Activated T-cell treated with anti-CD3 and anti-CD28 coated beads for 48 hours (primary cell): ENCODE measurements at regions not wholly inside any gene's neighbourhood (a gene's known extent, or its start where the extent isn't known, plus 50 kb on each side); places are given as distances from the start of the nearest gene placed in this dataset.

ENCODE experiments used
- DNase-seq: peaks from one replicate; pipeline ENCODE4 v3.0.0-alpha.2; 2020; ENCODE audit warnings: low read depth

DNA sequence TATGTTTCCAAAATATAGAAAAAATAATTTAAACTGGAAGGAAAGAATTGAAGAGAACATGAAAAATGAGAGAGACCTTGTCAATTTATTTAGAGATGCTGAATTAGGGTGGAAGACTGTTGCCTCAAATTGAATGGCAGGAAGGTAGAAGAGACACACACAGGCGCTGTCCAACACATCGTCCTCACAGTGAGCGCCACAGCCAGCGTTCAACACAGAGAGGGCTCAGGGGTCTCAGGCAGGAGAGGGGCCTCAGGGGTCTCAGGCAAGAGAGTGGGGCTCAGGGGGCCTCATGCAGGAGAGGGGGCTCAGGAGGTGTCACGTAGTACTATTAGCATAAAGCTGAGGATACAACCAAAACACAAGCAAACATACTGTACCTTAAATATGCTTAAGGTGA is 65.7 kb downstream of the TMEM18 start:
- no peak for DNase-seq

DNA sequence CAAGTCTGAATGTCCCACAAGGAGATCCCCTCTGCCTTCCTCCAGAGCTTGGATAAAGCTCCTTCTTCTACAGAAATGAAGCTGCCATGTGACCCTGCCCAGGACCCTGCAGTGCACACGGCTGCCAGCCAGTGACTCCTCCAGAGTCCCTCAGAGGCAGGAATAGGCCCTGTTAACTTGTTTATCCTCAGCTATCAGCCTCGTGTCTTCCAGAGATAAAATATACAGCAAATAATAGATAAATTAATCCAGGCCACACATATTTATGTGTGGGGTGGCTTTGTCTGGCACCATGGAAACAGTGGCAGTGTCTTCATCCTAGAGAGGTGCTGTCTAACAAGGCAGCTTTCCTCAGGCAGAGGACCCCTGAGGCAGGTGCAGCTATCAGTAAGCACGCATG is 66.7 kb downstream of the TMEM18 start:
- DNase-seq = no peak

DNA sequence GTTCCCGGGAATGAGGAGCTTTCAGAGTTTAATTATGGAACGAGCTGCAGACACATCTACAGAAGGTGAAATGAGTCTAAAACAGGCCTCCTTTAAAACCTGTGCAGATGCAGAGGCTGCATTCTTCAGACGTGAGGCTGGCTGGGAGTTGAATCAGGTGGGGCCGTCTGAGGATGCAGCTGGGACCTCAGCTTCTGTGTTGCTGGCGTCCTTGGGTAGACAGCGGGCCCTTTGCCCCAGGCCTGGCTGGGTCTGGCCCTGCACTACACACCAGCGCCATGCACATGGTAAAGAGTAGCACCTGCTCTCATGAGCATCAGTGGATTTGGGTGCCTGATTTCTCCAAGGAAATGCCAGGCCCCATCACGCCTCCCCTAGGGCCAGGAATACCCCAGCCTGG is 67.3 kb downstream of the TMEM18 start:
- DNase-seq = no peak

DNA sequence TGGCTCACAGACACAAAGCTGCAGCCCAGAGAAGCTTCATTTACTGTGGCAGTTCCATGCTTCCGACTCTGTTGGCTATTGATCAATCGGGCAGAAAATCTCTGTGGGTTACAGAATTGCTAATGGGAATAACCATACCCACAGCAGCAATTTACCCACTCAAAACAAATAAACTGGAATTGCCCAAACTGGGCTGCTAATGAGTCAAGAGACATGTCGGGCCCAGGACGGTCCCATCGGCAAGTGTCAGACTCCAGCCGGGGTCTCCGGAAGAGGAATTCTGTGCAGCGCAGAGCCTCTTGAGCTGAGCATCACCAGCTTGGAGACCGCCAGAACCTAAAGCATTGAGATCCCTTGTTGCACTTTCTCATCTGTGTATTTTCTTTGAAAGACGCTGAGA is 67.8 kb downstream of the TMEM18 start:
- DNase-seq = no peak

DNA sequence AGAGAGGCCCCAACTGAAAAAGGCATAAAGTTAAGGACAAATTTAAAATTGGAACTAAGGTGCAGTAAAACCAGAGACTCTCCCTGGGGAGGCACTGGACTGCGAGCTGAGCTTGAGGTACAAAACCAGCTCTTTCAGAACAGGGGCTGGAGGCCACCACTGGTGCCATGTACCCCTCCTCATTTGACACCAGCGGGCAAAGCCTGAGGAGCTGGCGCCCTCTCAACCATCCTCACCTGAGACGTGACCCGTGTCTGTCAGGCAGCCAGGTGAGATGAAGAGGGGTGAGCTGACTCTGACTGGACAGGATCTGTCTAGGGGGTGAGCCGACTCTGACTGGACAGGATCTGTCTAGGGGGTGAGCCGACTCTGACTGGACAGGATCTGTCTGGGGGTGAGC is 68.5 kb downstream of the TMEM18 start:
- DNase-seq = no peak

DNA sequence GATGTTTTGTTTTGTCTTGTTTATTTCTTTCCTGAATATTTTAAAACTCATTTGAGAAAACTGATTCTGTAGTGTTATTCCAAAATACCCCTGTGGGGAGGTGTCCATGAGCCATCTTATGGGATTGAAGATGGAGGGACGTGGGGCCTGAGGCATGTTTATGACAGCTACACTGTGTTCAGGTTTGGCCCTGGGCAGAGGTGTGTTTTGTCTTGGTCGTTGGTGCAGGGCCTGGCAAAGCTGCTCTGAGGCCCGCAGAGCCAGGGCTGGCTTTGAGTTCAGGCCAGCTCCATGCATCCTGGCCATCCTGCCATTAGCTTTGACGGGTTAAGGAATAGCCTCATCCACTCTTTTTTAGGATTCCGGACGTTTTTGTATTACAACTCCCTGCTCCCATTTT is 68.9 kb downstream of the TMEM18 start:
- DNase-seq = no peak

DNA sequence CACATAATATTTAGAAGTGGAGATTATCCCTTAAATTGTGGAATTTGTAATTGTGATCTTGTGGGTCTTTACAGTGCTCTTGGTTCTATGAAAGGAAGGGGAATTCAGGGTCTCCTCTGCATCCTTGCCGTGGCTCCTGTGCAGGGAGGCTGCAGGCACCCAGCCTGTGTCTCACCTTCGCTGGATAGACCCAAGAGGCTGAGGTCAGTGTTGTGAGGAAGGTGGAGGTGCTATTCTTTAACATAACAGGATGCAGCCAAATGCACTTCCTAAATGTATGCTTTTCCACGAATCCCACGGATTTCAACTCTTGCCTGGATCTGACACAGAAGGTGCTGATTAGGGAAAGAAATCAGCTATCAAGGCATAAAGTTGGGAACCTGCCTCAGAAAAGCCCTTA is 69.5 kb downstream of the TMEM18 start:
- no peak for DNase-seq

DNA sequence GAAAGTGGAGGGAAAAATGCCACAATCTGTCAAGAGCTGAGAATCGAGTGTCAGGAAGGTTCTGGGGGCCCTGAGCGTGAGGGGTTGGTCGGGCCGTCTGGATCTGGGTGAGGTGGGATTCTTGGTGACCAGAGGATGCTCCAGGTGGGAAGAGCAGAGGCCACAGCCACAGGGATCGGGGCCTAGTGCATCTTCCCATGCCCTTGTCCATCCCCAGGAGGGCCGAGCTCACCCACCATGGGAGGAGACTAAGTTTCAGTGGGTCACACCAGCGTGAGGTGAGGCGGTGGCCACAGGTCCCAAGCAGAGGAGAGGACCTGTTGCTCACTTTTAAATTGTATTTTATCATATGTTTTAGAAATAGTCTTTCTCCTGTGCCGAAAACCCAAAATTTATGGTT is 70.0 kb downstream of the TMEM18 start:
- no peak for DNase-seq

DNA sequence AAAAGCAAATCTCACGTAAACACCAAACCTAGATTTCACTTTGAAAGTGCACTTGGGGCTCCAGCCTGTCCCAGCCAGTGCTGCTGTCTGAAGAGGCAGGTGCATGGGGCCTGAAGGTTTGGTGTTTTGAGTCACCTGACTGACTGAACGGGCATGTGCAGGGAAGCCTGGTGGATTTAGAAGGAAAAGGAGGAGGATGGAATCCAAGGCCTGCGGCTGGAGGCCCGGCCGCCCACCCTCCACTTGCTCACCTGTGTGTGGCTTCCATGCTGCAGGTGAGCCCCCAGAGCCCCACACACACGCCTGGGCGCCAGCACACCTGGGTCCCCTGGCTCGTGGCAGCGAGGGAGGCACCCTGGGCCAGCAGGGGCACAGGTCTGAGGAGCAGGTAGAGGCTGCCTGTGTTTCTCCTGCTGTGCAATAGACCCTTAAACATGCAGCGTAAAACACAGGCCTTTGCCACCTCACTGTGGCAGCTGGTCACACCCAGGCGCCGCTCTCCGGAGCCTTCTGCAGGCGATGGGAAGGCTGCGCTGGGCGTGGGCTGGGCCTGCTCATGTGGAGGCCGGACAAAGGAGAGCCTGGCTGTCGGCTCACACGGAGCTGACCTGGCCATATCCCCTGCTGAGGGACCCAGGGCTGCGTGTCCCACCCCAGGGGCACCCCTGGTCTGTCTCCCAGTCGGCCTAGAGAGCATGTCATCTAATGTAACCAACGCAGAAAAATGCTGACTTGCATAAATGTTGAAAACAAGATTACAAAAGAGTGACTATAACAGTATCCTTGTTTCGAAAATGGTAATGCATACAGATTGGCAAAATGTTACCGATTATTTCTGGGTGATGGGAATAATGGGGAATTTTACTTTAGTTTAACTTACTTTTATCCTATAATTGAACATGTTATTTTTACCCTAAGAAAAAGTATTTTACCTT is 71.3 kb downstream of the TMEM18 start:
- DNase-seq = no peak

DNA sequence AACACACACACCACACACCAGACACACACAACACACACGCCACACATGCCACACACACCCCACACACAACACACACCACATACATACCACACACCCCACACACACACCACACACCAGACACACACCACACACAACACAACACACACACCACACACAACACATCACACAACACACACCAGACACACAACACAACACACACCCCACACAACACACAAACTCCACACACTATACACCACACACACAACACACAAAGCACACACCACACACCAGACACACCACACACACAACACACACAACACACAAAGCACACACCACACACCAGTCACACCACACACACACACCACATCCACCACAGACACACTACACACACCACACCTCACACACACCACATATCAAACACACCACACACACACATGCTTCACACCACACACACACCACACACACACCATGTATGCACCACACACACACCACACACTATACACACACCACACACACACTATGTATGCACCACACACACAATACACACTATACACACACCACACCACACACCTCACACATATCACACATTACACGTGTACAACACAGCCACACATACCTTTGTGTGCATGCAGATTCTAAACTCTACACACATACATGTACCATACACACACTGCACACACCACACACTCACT is 72.2 kb downstream of the TMEM18 start:
- DNase-seq = no peak

DNA sequence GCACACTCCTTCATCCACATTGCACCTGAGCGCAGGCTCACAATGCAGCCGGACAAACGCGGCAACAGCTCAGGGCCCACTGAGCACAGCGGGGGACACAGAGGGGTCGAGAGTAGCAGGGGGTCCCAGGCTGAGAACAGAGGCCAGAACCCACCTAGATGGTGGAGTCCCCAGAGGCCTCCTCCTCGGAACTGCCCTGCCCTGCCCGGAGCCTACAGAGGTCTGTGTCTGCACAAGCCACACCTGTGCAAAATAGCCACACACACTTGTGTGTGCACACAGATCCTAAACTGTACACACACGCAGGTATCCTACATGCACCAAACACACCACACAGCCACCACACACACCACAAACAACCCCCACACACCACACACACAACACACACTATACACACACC is 72.8 kb downstream of the TMEM18 start:
- no peak for DNase-seq

DNA sequence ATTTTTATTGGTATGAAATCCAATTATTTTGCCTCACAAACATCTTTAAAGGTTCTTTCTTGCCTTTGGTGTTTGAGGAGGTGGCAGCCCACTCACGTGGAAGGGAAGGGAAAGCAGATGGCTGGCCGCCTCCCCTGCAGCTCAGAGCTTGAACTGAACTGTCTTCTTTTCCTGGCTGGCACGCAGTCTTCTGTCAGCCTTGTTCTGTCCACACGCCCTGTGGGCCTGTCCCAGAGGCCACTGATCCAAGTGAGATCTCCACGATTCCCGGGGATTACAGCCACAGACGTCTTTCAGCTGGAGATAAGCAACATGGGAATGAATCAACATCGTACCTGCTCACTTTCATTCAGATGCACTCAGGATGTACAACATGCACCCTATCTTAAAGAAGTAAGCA is 73.3 kb downstream of the TMEM18 start:
- no peak for DNase-seq

DNA sequence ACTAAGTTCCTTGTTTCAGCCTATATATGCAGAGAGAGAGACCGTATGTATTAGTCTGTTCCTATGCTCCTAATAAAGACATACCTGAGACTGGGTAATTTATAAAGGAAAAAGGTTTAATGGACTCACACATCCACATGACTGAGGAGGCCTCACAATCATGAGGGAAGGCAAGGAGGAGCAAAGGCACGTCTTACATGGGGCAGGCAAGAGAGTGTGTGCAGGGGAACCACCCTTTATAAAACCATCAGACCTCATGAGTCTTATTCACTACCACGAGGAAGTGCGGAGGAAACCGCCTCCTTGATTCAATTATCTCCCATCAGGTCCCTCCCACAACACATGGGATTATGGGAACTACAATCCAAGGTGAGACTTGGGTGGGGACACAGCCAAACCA is 73.8 kb downstream of the TMEM18 start:
- no peak for DNase-seq

DNA sequence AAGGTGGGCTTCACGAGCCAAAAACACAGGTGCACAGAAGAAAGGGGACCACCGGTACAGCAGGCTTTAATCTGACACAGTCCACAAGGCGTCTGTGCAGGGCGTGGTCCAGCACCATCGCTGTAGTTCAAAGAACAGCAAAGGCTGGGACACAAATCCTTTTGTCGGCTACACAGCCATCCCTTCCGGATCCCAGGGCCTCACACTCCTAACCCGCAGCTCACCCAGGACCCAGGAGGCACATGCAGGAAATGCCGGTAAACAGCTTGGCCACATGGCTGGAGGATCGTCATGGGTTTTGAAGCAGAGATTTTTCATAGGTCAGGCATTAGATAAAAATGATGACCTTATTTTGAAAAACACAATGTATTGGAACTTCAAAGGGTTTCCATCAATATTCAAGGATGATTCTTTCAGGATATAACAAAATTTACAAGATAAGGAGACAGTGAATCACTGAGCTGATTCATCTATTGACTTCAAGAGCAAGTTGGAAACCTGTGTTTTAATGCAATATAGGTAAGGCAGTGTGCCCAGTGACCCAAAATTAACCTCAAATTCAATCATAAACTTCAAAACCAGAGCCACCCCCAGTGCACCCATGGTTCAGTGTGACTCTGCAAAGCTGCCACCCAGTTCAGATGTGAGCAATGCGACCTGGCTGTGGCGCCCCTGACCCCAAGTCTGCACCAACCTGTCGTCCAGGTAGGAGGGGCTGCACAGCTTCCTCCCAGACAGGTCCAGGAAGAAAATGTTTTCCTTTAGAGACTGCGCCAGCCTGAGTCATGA is 74.4 kb downstream of the TMEM18 start:
- DNase-seq = peak; percentile 8

DNA sequence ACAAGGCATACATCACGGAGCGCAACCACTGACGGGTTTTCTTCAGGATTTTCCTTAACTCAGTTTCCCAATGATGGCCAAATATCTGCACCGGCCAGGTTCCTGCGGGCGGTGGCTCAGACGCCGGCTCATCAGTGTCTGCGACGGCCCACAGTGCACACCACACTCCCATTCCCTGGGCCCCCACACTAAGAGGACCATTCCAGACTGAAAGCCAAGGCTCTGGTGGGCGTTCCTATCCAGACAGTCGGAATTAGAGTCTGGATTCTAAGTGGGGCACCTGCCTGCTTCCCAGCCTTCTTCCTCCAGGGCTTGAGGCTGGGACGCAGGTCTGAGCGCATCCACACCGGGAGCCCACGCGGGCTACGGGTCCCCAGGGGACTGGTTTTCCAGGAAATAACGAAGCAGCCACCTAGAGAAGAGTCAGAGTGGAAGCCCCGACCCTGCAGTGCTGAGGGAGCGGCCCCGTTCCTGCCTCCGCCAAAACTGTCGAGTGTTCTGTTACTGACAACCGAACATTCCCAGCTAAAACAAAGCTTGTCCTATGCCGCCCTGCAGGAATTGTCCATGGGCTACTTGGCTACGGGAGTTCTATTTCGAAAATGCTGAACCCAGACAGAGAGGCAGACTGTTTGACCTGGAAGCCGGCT is 75.3 kb downstream of the TMEM18 start:
- no peak for DNase-seq

DNA sequence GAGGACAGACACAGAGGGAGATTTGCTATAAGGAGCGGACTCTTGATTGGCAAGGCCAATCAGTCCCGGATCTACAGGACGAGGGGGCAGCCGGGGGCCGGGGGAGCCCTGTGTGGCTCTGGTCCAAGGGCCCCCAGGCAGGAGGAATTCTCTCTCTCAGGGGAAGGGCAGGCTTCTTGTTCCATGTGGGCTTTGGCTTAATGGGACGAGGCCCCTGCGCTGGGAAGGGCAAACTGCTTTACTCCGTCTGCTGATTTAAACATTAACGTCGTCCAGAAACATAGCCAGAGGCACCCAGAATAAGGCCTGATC is 75.9 kb downstream of the TMEM18 start:
- DNase-seq = no peak

DNA sequence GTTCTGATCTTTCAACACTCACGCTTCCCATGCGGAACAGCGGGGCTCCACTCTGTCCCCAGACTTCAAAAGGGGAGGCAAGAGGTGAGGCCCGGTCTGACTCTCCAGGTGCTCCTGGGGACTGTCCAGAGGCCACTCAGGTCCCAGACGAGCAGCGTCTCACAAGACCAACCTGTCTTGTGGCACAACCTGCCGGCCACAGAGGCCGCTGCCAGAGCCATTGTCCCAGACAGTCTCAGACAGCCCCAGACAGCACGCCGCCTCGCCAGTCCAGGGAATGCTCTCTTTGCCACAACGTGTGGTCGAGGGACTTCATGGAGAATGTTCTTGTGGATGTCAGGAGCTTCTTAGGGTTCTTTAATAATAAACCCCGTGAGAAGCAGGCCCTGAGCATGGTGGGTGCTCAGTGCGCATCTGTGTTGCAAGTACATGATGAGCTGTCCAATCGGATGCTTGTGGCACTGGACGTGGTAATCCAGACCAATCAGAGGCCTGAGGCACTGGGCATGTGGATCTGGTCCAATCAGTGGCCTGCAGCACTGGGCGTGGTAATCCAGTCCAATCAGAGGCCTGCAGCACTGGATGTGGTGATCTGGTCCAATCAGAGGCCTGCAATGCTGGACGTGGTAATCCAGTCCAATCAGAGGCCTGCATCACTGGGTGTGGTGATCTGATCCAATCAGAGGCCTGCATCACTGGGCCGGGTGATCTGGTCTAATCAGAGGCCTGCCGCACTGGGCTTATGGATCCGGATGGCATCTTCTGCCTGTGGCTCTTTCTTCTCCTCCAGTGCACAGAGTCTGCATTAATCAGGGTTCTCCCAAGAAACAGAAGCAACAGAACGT is 76.4 kb downstream of the TMEM18 start:
- DNase-seq = no peak

DNA sequence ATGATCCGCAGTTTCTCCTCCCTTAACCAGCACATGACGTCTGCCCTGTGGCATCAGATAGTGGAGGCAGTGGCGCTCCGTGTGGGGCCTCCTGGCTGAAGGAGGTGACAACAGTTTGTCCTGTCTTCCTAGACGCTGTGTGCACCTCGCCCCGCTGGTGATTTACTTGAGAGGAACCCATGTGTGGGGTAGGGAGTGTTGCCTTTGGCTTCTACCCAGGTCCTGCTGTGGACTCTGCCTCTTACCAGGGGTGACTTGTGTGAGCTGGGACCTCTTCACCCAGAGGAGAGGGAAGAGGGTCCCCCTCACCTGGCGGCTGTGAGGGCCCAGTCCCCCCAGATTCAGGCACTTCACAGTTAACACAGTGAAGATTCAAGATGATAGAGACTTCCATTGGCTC is 77.6 kb downstream of the TMEM18 start:
- DNase-seq = no peak

DNA sequence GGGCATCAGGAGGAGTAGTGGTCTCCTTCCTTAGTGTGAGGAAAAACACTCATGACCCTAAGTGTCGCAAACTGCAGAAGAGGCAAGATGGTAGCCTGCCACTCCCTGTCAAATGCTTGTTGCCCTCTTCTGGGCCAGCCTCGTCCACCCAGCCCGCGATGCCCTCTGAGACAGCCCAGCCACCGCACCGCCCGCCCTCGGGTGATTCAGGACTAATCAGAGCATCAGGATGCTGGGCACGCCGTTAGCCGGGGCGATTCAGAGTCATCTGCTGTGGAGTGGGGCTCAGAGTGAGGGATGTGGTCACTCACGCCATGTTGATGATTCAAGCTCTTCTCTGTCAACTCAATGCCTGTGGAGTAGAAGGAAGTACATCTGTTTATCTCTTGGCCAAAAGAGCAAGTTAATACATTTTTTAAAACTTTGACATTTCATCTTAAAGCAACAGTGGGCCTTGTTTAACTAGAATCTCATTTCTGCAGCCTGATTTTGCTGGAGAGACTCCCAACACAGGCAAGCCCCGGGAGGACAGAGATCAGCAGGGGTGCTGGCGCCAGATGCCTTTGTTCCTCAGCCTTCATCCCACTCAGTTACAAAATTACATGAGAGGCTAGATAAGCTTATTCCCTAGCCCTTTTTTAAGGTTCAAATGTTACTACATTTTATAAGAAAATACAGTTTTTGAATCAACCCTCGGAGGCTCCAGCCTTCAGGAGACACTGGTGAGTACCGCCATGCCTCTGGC is 79.0 kb downstream of the TMEM18 start:
- DNase-seq = no peak

DNA sequence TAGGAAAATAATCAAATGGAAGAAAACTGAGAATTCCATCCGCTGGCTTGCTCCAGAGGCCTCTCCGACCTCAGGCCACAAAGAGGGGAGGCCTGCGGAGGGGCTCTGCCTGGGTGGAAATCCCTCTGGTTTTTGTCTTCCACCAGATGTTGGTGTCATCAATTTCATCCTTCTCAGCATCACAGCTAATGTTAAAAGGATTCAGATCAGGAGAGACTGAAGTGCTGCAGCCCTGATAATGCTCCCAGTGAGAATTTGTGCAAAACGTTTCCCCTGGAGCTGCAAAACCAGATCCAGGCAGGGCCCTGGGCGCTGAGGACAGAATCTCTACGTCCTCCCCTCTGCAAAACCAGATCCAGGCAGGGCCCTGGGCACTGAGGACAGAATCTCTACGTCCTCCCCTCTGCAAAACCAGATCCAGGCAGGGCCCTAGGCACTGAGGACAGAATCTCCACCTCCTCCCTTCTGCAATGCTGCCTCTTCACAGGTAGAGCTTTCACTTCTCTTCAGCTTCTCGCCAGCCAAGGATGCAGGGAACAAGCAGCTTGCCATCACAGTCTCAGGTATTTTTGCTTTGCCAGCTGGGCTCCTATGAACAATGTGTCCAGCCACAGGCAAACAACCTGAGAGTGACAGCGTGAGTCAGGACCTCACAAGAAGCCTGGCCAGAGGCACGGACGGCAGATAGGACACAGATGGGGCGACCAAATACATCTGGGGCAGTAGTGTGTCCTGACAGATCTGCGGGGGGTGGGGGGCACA is 81.2 kb downstream of the TMEM18 start:
- DNase-seq = no peak
